GM23338 (cell line): ENCODE measurements at regions not wholly inside any gene's neighbourhood (a gene's known extent, or its start where the extent isn't known, plus 50 kb on each side); places are given as distances from the start of the nearest gene placed in this dataset.

Source experiments
- ATAC-seq: fragments of 200-7000 bp; cut with Tn5 transposase; 3 replicates; pipeline ENCODE4 v1.9.1; 2020
- DNase-seq: peaks from one replicate; pipeline ENCODE4 v3.0.0-alpha.2; 2015; ENCODE audit warnings: low spot score
- H2AFZ ChIP-seq: fragments of 200-600 bp; sonication (generic); 2 replicates; pipeline ENCODE4 v1.8.0; 2016; ENCODE audit warnings: antibody characterized with exemption, mild to moderate bottlenecking, moderate library complexity
- H3F3A ChIP-seq: fragments of 200-600 bp; sonication (generic); replicated peaks from 2 replicates; pipeline ENCODE4 v1.8.0; 2017; ENCODE audit warnings: antibody characterized with exemption, mixed run types, low read depth
- H3K27ac ChIP-seq: fragments of 200-600 bp; sonication (generic); 2 replicates; pipeline ENCODE4 v1.6.1; 2016; ENCODE audit warnings: low read depth
- H3K27me3 ChIP-seq: fragments of 200-600 bp; sonication (generic); 2 replicates; pipeline ENCODE4 v1.8.0; 2016; ENCODE audit warnings: mild to moderate bottlenecking, mixed run types, moderate library complexity; ENCODE audit not compliant: insufficient read depth
- H3K36me3 ChIP-seq: fragments of 200-600 bp; sonication (generic); 2 replicates; pipeline ENCODE4 v1.8.0; 2016; ENCODE audit warnings: mild to moderate bottlenecking; ENCODE audit not compliant: insufficient read depth
- H3K4me1 ChIP-seq: fragments of 200-600 bp; sonication (generic); 2 replicates; pipeline ENCODE4 v1.8.0; 2016; ENCODE audit warnings: mild to moderate bottlenecking, moderate library complexity; ENCODE audit not compliant: insufficient read depth
- H3K4me2 ChIP-seq: fragments of 200-600 bp; sonication (generic); 2 replicates; pipeline ENCODE4 v1.7.1; 2017; ENCODE audit warnings: mixed run types
- H3K4me3 ChIP-seq: fragments of 200-600 bp; sonication (generic); 2 replicates; pipeline ENCODE4 v1.6.1; 2016; ENCODE audit warnings: mixed run types
- H3K79me2 ChIP-seq: fragments of 200-600 bp; sonication (generic); replicated peaks from 2 replicates; pipeline ENCODE4 v1.8.0; 2017; ENCODE audit warnings: mild to moderate bottlenecking; ENCODE audit not compliant: insufficient read depth
- H3K9me2 ChIP-seq: fragments of 200-600 bp; sonication (generic); 2 replicates; pipeline ENCODE4 v1.8.0; 2017; ENCODE audit not compliant: insufficient read depth
- H4K20me1 ChIP-seq: fragments of 200-600 bp; sonication (generic); replicated peaks from 2 replicates; pipeline ENCODE4 v1.8.0; 2017; ENCODE audit warnings: mild to moderate bottlenecking; ENCODE audit not compliant: insufficient read depth
- H3K27ac Mint-ChIP-seq: 2 replicates; pipeline ENCODE4 v1.8.0; 2020; ENCODE audit warnings: inconsistent platforms, mild to moderate bottlenecking, moderate library complexity, mixed read lengths
- H3K27me3 Mint-ChIP-seq: 3 replicates; pipeline ENCODE4 v1.8.0; 2022; ENCODE audit warnings: low read depth, mild to moderate bottlenecking, moderate library complexity, mixed read lengths, inconsistent platforms; ENCODE audit not compliant: insufficient read depth, poor library complexity
- H3K36me3 Mint-ChIP-seq: 3 replicates; pipeline ENCODE4 v1.8.0; 2021; ENCODE audit warnings: low read depth, mild to moderate bottlenecking, inconsistent platforms, moderate library complexity, mixed read lengths
- H3K4me1 Mint-ChIP-seq: 3 replicates; pipeline ENCODE4 v1.8.0; 2020; ENCODE audit warnings: mild to moderate bottlenecking, inconsistent platforms, mixed read lengths
- H3K4me3 Mint-ChIP-seq: 3 replicates; pipeline ENCODE4 v1.8.0; 2021; ENCODE audit warnings: moderate library complexity, mild to moderate bottlenecking, inconsistent platforms, mixed read lengths
- H3K9me3 Mint-ChIP-seq: 3 replicates; pipeline ENCODE4 v1.8.0; 2020; ENCODE audit warnings: moderate library complexity, mild to moderate bottlenecking, inconsistent platforms, mixed read lengths
- CREB1 ChIP-seq: fragments of 250-450 bp; sonication (Bioruptor Pico); IDR thresholded peaks from 2 replicates; pipeline ENCODE4 v1.5.0; 2020; ENCODE audit warnings: low read depth, mild to moderate bottlenecking, moderate library complexity
- CTCF ChIP-seq, 2 experiments: fragments of 200-600 bp in 1 of 2; sonication (generic) in 1 of 2; conservative IDR thresholded peaks; 2 replicates each; pipeline versions ENCODE4 v1.5.1 to v1.6.1; 2016 to 2017; ENCODE audit warnings: antibody characterized with exemption in 2 of 2, low read depth in 2 of 2, mild to moderate bottlenecking in 2 of 2, moderate library complexity in 1 of 2
- ETS1 ChIP-seq: IDR thresholded peaks from 2 replicates; pipeline ENCODE4 v1.6.1; 2016; ENCODE audit warnings: antibody characterized with exemption
- JUNB ChIP-seq: IDR thresholded peaks from one replicate; pipeline ENCODE4 v1.6.1; 2016; ENCODE audit warnings: antibody characterized with exemption; ENCODE audit not compliant: unreplicated experiment
- NANOG ChIP-seq: IDR thresholded peaks from 2 replicates; pipeline ENCODE4 v1.6.1; 2016; ENCODE audit warnings: antibody characterized with exemption, borderline replicate concordance
- POLR2AphosphoS5 ChIP-seq: IDR thresholded peaks from 2 replicates; pipeline ENCODE4 v1.6.1; 2016; ENCODE audit warnings: antibody characterized with exemption, low read depth
- REST ChIP-seq: IDR thresholded peaks from one replicate; pipeline ENCODE4 v1.6.1; 2018; ENCODE audit warnings: antibody characterized with exemption; ENCODE audit not compliant: unreplicated experiment
- ZNF462 ChIP-seq: fragments of 250-450 bp; sonication (Bioruptor Pico); IDR thresholded peaks from 2 replicates; pipeline ENCODE4 v1.5.0; 2020; ENCODE audit warnings: mild to moderate bottlenecking, moderate library complexity

GRCh38 chr5:58353992-58354391 is 105.9 kb downstream of the PLK2 start (continued):
- TF ChIP-seq ZNF462 (CRISPR knock-in tag): no peak
- no peak for TF ChIP-seq JUNB
- TF ChIP-seq REST: no peak
- no peak for TF ChIP-seq POLR2AphosphoS5

- no peak for ATAC-seq
- H3K4me1 Mint-ChIP-seq: peaks cover 11% of the 10 kb centered on the region
- H2AFZ ChIP-seq: no peak overlapping the region
- TF ChIP-seq CREB1 (CRISPR knock-in tag) (no peak), CTCF (conservative IDR thresholded peaks at IDR 0.05; ENCODE audit: low read depth in 2 of 2) (no peak), NANOG (no peak), ETS1 (no peak), REST (no peak)
Observed at GRCh38 chr5:58351190-58351589, 108.7 kb downstream of the PLK2 start.

More at GRCh38 chr5:58351190-58351589, 108.7 kb downstream of the PLK2 start:
- H3K27ac ChIP-seq: no peak overlapping the region
- no peaks in the 10 kb centered on the region for H3K4me1 ChIP-seq
- H3K36me3 ChIP-seq: no peaks in the 10 kb centered on the region
- no peaks in the 10 kb centered on the region for H3K79me2 ChIP-seq
- DNase-seq: no peak
- no peaks in the 10 kb centered on the region for H4K20me1 ChIP-seq
- no peaks in the 10 kb centered on the region for H3K9me3 Mint-ChIP-seq
- H3K4me3 Mint-ChIP-seq: no peak overlapping the region
- no peaks in the 10 kb centered on the region for H3K36me3 Mint-ChIP-seq
- H3K27me3 ChIP-seq: no peaks in the 10 kb centered on the region
- no peak overlapping the region for H3K4me3 ChIP-seq
- no peaks in the 10 kb centered on the region for H3F3A ChIP-seq
- 0 out of 2 replicates have a peak, but pooled peaks cover 2% of the 10 kb centered on the region for H3K9me2 ChIP-seq
- no peak overlapping the region for H3K27ac Mint-ChIP-seq
- no peak overlapping the region for H3K4me2 ChIP-seq
- no peaks in the 10 kb centered on the region for H3K27me3 Mint-ChIP-seq
